Left colon (tissue), 2 donors: ENCODE measurements at regions not wholly inside any gene's neighbourhood (a gene's known extent, or its start where the extent isn't known, plus 50 kb on each side); places are given as distances from the start of the nearest gene placed in this dataset.

ENCODE experiments used
- ATAC-seq: fragments of 200-7000 bp; cut with Tn5 transposase; one replicate; pipeline ENCODE4 v1.9.1; 2020; ENCODE audit warnings: mild to moderate bottlenecking, moderate library complexity
- DNase-seq, 2 donors: peaks; one replicate each; pipeline ENCODE4 v3.0.0-alpha.2; 2020
- intact Hi-C, 2 donors: fragments of 100-400 bp; cut with DNase I in 1 of 2; cut with micrococcal nuclease in 1 of 2; formaldehyde crosslinking; loops; one replicate each; pipeline versions ENCODE4 v1.11.2 to v1.14.0; 2022; cut with DNase I, micrococcal nuclease
- donor health status: DM: no; HTN: no; CAD: no.
- donor health status: DM: yes; HTN: yes; CAD: no.

- ATAC-seq: no peak
- intact Hi-C loops: no loop called here
- DNase-seq: no peak
These were observed 135.7 kb upstream of the MGMT start for GRCh38 chr10:129331207-129331838.

- DNase-seq (no peak), ATAC-seq (no peak)
- intact Hi-C loops: no loop called here
These were observed 135.2 kb upstream of the MGMT start for GRCh38 chr10:129331839-129332220.

- no peak for DNase-seq
- intact Hi-C loops: no loop called here
- ATAC-seq: no peak
These were observed 134.6 kb upstream of the MGMT start for GRCh38 chr10:129332476-129332875.

- intact Hi-C loops: no loop called here
- no peak for ATAC-seq
- DNase-seq: no peak
These were observed 133.3 kb upstream of the MGMT start for GRCh38 chr10:129333706-129334105.

GRCh38 chr10:129334266-129334665 is 132.8 kb upstream of the MGMT start:
- intact Hi-C loops: no loop called here
- ATAC-seq (no peak), DNase-seq (no peak)

GRCh38 chr10:129335396-129335795 is 131.6 kb upstream of the MGMT start:
- intact Hi-C loops: no loop called here
- DNase-seq (no peak), ATAC-seq (no peak)

- intact Hi-C loops: no loop called here
- ATAC-seq (no peak), DNase-seq (no peak)
These were observed 131.1 kb upstream of the MGMT start for GRCh38 chr10:129335942-129336341.

- ATAC-seq (no peak), DNase-seq (no peak)
- intact Hi-C loops: no loop called here
These were observed 127.8 kb upstream of the MGMT start for GRCh38 chr10:129339191-129339590.

- DNase-seq (no peak), ATAC-seq (no peak)
- intact Hi-C loops: no loop called here
These were observed 127.2 kb upstream of the MGMT start for GRCh38 chr10:129339841-129340240.

- no peak for DNase-seq
- ATAC-seq: no peak
These were observed 126.0 kb upstream of the MGMT start for GRCh38 chr10:129341087-129341486.

GRCh38 chr10:129342385-129342784 is 124.7 kb upstream of the MGMT start:
- intact Hi-C loops: no loop called here

More at GRCh38 chr10:129341087-129341486, 126.0 kb upstream of the MGMT start:
- intact Hi-C loops: no loop called here

GRCh38 chr10:129343141-129343540 is 123.9 kb upstream of the MGMT start:
- intact Hi-C loops: no loop called here

More at GRCh38 chr10:129342385-129342784, 124.7 kb upstream of the MGMT start:
- ATAC-seq (no peak), DNase-seq (no peak)

GRCh38 chr10:129344103-129344502 is 122.9 kb upstream of the MGMT start:
- DNase-seq: no peak
- intact Hi-C loops: no loop called here
- no peak for ATAC-seq

More at GRCh38 chr10:129343141-129343540, 123.9 kb upstream of the MGMT start:
- DNase-seq: no peak
- ATAC-seq: no peak

- intact Hi-C loops: no loop called here
- DNase-seq: no peak
- ATAC-seq: no peak
These were observed 122.2 kb upstream of the MGMT start for GRCh38 chr10:129344731-129345355.

GRCh38 chr10:129345763-129346162 is 121.3 kb upstream of the MGMT start:
- DNase-seq (no peak), ATAC-seq (no peak)

GRCh38 chr10:129350690-129351089 is 116.4 kb upstream of the MGMT start:
- DNase-seq (no peak), ATAC-seq (no peak)
- intact Hi-C loops: no loop called here

More at GRCh38 chr10:129345763-129346162, 121.3 kb upstream of the MGMT start:
- intact Hi-C loops: no loop called here

GRCh38 chr10:129353101-129353500 is 113.9 kb upstream of the MGMT start:
- DNase-seq: no peak
- intact Hi-C loops: no loop called here
- no peak for ATAC-seq

GRCh38 chr10:129360046-129360445 is 107.0 kb upstream of the MGMT start:
- DNase-seq: no peak
- intact Hi-C loops: no loop called here
- ATAC-seq: no peak

GRCh38 chr10:129361676-129362376 is 105.2 kb upstream of the MGMT start:
- no peak for ATAC-seq
- DNase-seq: no peak
- intact Hi-C loops: no loop called here

- intact Hi-C loops: no loop called here
- DNase-seq (no peak), ATAC-seq (no peak)
These were observed 102.1 kb upstream of the MGMT start for GRCh38 chr10:129364949-129365348.
